GM23338 (cell line): ENCODE measurements at regions not wholly inside any gene's neighbourhood (a gene's known extent, or its start where the extent isn't known, plus 50 kb on each side); places are given as distances from the start of the nearest gene placed in this dataset.

Experiments used
- CREB1 ChIP-seq: fragments of 250-450 bp; sonication (Bioruptor Pico); IDR thresholded peaks from 2 replicates; pipeline ENCODE4 v1.5.0; 2020; ENCODE audit warnings: low read depth, mild to moderate bottlenecking, moderate library complexity
- EZH2 ChIP-seq: fragments of 200-600 bp; sonication (generic); IDR thresholded peaks from one replicate; pipeline ENCODE4 v1.8.0; 2017; ENCODE audit warnings: antibody characterized with exemption, mild to moderate bottlenecking, low read depth; ENCODE audit not compliant: unreplicated experiment
- EZH2phosphoT487 ChIP-seq: fragments of 200-600 bp; sonication (generic); IDR thresholded peaks from one replicate; pipeline ENCODE4 v1.8.1; 2018; ENCODE audit warnings: antibody characterized with exemption; ENCODE audit not compliant: unreplicated experiment
- JUNB ChIP-seq: IDR thresholded peaks from one replicate; pipeline ENCODE4 v1.6.1; 2016; ENCODE audit warnings: antibody characterized with exemption; ENCODE audit not compliant: unreplicated experiment
- NANOG ChIP-seq: IDR thresholded peaks from 2 replicates; pipeline ENCODE4 v1.6.1; 2016; ENCODE audit warnings: antibody characterized with exemption, borderline replicate concordance
- POLR2AphosphoS5 ChIP-seq: IDR thresholded peaks from 2 replicates; pipeline ENCODE4 v1.6.1; 2016; ENCODE audit warnings: antibody characterized with exemption, low read depth
- STAT1 ChIP-seq: IDR thresholded peaks from one replicate; pipeline ENCODE4 v1.6.1; 2016; ENCODE audit warnings: antibody characterized with exemption; ENCODE audit not compliant: unreplicated experiment
- ZNF114 ChIP-seq: fragments of 250-450 bp; sonication (Bioruptor Pico); IDR thresholded peaks from 2 replicates; pipeline ENCODE4 v1.5.0; 2020; ENCODE audit warnings: mild to moderate bottlenecking, moderate library complexity
- ZNF331 ChIP-seq: fragments of 250-450 bp; sonication (Bioruptor Pico); IDR thresholded peaks from 2 replicates; pipeline ENCODE4 v1.5.0; 2020; ENCODE audit warnings: low read depth, mild to moderate bottlenecking, moderate library complexity
- TF ChIP-seq, protein P1 (sequence below), 2 experiments: fragments of 200-600 bp in 1 of 2; sonication (generic) in 1 of 2; conservative IDR thresholded peaks; 2 replicates each; pipeline versions ENCODE4 v1.5.1 to v1.6.1; 2016 to 2017; ENCODE audit warnings: antibody characterized with exemption in 2 of 2, low read depth in 2 of 2, mild to moderate bottlenecking in 2 of 2, moderate library complexity in 1 of 2
- TF ChIP-seq, protein P2 (sequence below): IDR thresholded peaks from one replicate; pipeline ENCODE4 v1.6.1; 2018; ENCODE audit warnings: antibody characterized with exemption; ENCODE audit not compliant: unreplicated experiment
- TF ChIP-seq, protein P3 (sequence below): fragments of 250-450 bp; sonication (Bioruptor Pico); IDR thresholded peaks from 2 replicates; pipeline ENCODE4 v1.5.0; 2020; ENCODE audit warnings: mild to moderate bottlenecking, moderate library complexity
- TF ChIP-seq, protein P4 (sequence below): IDR thresholded peaks from 2 replicates; pipeline ENCODE4 v1.6.1; 2016; ENCODE audit warnings: antibody characterized with exemption

DNA sequence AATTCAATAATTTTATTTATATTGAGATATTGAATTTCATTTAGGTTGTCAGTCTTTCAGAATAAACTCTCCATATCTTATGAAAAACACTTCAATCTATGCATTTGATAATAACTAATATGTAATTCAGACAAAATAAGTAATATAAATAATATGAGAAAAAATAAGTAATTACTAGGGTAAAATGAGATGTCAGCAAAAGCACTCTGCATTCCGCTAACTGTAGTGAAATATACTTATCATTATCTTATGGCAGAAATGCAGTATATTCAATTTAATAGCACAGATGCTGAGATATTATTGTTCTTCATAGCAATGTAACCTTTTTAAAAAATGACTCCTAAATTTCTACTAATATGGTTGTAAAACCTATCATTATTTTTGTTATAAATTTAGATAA is 606.2 kb upstream of the VRK2 start:
- TF ChIP-seq ZNF331 (no peak), EZH2 (no peak), CREB1 (CRISPR knock-in tag) (no peak), POLR2AphosphoS5 (no peak), EZH2phosphoT487 (no peak), NANOG (no peak), ZNF114 (CRISPR knock-in tag) (no peak), JUNB (no peak), STAT1 (no peak)
- TF ChIP-seq, protein P1, sequence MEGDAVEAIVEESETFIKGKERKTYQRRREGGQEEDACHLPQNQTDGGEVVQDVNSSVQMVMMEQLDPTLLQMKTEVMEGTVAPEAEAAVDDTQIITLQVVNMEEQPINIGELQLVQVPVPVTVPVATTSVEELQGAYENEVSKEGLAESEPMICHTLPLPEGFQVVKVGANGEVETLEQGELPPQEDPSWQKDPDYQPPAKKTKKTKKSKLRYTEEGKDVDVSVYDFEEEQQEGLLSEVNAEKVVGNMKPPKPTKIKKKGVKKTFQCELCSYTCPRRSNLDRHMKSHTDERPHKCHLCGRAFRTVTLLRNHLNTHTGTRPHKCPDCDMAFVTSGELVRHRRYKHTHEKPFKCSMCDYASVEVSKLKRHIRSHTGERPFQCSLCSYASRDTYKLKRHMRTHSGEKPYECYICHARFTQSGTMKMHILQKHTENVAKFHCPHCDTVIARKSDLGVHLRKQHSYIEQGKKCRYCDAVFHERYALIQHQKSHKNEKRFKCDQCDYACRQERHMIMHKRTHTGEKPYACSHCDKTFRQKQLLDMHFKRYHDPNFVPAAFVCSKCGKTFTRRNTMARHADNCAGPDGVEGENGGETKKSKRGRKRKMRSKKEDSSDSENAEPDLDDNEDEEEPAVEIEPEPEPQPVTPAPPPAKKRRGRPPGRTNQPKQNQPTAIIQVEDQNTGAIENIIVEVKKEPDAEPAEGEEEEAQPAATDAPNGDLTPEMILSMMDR (conservative IDR thresholded peaks at IDR 0.05; ENCODE audit: low read depth in 2 of 2), result no peak
- TF ChIP-seq, protein P2, sequence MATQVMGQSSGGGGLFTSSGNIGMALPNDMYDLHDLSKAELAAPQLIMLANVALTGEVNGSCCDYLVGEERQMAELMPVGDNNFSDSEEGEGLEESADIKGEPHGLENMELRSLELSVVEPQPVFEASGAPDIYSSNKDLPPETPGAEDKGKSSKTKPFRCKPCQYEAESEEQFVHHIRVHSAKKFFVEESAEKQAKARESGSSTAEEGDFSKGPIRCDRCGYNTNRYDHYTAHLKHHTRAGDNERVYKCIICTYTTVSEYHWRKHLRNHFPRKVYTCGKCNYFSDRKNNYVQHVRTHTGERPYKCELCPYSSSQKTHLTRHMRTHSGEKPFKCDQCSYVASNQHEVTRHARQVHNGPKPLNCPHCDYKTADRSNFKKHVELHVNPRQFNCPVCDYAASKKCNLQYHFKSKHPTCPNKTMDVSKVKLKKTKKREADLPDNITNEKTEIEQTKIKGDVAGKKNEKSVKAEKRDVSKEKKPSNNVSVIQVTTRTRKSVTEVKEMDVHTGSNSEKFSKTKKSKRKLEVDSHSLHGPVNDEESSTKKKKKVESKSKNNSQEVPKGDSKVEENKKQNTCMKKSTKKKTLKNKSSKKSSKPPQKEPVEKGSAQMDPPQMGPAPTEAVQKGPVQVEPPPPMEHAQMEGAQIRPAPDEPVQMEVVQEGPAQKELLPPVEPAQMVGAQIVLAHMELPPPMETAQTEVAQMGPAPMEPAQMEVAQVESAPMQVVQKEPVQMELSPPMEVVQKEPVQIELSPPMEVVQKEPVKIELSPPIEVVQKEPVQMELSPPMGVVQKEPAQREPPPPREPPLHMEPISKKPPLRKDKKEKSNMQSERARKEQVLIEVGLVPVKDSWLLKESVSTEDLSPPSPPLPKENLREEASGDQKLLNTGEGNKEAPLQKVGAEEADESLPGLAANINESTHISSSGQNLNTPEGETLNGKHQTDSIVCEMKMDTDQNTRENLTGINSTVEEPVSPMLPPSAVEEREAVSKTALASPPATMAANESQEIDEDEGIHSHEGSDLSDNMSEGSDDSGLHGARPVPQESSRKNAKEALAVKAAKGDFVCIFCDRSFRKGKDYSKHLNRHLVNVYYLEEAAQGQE, result no peak
- TF ChIP-seq, protein P3, sequence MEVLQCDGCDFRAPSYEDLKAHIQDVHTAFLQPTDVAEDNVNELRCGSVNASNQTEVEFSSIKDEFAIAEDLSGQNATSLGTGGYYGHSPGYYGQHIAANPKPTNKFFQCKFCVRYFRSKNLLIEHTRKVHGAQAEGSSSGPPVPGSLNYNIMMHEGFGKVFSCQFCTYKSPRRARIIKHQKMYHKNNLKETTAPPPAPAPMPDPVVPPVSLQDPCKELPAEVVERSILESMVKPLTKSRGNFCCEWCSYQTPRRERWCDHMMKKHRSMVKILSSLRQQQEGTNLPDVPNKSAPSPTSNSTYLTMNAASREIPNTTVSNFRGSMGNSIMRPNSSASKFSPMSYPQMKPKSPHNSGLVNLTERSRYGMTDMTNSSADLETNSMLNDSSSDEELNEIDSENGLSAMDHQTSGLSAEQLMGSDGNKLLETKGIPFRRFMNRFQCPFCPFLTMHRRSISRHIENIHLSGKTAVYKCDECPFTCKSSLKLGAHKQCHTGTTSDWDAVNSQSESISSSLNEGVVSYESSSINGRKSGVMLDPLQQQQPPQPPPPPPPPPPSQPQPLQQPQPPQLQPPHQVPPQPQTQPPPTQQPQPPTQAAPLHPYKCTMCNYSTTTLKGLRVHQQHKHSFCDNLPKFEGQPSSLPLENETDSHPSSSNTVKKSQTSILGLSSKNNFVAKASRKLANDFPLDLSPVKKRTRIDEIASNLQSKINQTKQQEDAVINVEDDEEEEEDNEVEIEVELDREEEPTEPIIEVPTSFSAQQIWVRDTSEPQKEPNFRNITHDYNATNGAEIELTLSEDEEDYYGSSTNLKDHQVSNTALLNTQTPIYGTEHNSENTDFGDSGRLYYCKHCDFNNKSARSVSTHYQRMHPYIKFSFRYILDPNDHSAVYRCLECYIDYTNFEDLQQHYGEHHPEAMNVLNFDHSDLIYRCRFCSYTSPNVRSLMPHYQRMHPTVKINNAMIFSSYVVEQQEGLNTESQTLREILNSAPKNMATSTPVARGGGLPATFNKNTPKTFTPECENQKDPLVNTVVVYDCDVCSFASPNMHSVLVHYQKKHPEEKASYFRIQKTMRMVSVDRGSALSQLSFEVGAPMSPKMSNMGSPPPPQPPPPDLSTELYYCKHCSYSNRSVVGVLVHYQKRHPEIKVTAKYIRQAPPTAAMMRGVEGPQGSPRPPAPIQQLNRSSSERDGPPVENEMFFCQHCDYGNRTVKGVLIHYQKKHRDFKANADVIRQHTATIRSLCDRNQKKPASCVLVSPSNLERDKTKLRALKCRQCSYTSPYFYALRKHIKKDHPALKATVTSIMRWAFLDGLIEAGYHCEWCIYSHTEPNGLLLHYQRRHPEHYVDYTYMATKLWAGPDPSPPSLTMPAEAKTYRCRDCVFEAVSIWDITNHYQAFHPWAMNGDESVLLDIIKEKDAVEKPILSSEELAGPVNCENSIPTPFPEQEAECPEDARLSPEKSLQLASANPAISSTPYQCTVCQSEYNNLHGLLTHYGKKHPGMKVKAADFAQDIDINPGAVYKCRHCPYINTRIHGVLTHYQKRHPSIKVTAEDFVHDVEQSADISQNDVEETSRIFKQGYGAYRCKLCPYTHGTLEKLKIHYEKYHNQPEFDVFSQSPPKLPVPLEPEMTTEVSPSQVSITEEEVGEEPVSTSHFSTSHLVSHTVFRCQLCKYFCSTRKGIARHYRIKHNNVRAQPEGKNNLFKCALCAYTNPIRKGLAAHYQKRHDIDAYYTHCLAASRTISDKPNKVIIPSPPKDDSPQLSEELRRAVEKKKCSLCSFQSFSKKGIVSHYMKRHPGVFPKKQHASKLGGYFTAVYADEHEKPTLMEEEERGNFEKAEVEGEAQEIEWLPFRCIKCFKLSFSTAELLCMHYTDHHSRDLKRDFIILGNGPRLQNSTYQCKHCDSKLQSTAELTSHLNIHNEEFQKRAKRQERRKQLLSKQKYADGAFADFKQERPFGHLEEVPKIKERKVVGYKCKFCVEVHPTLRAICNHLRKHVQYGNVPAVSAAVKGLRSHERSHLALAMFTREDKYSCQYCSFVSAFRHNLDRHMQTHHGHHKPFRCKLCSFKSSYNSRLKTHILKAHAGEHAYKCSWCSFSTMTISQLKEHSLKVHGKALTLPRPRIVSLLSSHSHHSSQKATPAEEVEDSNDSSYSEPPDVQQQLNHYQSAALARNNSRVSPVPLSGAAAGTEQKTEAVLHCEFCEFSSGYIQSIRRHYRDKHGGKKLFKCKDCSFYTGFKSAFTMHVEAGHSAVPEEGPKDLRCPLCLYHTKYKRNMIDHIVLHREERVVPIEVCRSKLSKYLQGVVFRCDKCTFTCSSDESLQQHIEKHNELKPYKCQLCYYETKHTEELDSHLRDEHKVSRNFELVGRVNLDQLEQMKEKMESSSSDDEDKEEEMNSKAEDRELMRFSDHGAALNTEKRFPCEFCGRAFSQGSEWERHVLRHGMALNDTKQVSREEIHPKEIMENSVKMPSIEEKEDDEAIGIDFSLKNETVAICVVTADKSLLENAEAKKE (CRISPR knock-in tag), result no peak
- TF ChIP-seq, protein P4, sequence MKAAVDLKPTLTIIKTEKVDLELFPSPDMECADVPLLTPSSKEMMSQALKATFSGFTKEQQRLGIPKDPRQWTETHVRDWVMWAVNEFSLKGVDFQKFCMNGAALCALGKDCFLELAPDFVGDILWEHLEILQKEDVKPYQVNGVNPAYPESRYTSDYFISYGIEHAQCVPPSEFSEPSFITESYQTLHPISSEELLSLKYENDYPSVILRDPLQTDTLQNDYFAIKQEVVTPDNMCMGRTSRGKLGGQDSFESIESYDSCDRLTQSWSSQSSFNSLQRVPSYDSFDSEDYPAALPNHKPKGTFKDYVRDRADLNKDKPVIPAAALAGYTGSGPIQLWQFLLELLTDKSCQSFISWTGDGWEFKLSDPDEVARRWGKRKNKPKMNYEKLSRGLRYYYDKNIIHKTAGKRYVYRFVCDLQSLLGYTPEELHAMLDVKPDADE, result no peak
